Hepatocyte (in vitro differentiated cells): ENCODE measurements at regions not wholly inside any gene's neighbourhood (a gene's known extent, or its start where the extent isn't known, plus 50 kb on each side); places are given as distances from the start of the nearest gene placed in this dataset.

Source experiments
- EZH2 ChIP-seq: fragments of 200-600 bp; sonication (generic); IDR thresholded peaks from 2 replicates; pipeline ENCODE4 v1.6.1; 2016; ENCODE audit warnings: antibody characterized with exemption, mild to moderate bottlenecking, borderline replicate concordance
- EZH2phosphoT487 ChIP-seq: fragments of 200-600 bp; sonication (generic); IDR thresholded peaks from one replicate; pipeline ENCODE4 v1.6.1; 2018; ENCODE audit warnings: antibody characterized with exemption, mild to moderate bottlenecking, low read depth, moderate library complexity; ENCODE audit not compliant: unreplicated experiment, severe bottlenecking
- TF ChIP-seq, protein P1 (sequence below): fragments of 200-600 bp; sonication (generic); IDR thresholded peaks from 2 replicates; pipeline ENCODE4 v1.5.1; 2016; ENCODE audit warnings: antibody characterized with exemption, mild to moderate bottlenecking; ENCODE audit not compliant: poor library complexity

DNA sequence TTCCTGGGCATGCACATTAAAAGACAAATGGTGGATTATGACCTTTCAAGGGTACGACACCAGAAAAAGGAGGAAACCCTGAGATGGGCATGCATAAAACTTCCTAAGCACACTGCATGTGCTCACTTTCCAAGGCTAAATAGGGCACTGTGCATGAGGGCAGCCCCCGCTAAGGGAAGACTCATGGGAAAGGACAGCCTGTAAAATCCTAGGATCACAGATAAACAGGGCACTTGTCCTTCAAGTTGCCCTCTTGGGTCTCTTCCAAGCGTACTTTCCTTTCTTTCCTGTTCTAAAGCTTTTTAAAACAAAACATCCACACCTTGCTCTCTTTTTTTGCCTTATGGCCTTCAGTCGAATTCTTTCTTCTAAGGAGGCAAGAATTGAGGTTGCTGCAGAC, 106.5 kb upstream of the SYNCRIP start:
- TF ChIP-seq, protein P1, sequence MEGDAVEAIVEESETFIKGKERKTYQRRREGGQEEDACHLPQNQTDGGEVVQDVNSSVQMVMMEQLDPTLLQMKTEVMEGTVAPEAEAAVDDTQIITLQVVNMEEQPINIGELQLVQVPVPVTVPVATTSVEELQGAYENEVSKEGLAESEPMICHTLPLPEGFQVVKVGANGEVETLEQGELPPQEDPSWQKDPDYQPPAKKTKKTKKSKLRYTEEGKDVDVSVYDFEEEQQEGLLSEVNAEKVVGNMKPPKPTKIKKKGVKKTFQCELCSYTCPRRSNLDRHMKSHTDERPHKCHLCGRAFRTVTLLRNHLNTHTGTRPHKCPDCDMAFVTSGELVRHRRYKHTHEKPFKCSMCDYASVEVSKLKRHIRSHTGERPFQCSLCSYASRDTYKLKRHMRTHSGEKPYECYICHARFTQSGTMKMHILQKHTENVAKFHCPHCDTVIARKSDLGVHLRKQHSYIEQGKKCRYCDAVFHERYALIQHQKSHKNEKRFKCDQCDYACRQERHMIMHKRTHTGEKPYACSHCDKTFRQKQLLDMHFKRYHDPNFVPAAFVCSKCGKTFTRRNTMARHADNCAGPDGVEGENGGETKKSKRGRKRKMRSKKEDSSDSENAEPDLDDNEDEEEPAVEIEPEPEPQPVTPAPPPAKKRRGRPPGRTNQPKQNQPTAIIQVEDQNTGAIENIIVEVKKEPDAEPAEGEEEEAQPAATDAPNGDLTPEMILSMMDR, result no peak
- no peak for TF ChIP-seq EZH2phosphoT487
- no peak for TF ChIP-seq EZH2
